ENCODE measurements at regions not wholly inside any gene's neighbourhood (a gene's known extent, or its start where the extent isn't known, plus 50 kb on each side); places are given as distances from the start of the nearest gene placed in this dataset.

GRCh38 chr10:128630787-128631252 lies 504.6 kb upstream of the MKI67 start:
- DNase-seq, result no peak

DNA sequence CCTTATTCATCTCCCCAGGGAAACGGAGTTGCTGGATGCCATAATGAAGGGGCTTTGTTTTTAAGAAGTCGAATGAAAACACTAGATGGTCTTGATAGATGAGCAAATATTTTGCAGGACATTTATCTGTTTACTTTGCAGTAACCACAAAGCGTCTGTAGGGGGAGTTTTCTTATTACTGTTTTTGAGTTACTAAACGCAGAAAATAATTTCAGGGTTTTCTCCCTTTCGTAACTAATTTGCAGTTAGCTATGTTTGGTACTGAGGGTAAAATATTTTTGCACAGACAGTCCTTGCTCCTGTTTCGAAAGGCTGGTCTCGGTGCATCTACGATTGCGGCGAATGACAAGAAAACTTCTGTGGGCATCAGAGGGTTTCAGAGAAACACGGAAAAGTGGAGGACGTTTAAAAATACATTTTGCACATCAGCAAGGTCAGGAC lies 505.6 kb upstream of the MKI67 start:
- DNase-seq, result no peak

- DNase-seq, result no peak
Measured at GRCh38 chr10:128632694-128633093, 506.5 kb upstream of the MKI67 start.

DNA sequence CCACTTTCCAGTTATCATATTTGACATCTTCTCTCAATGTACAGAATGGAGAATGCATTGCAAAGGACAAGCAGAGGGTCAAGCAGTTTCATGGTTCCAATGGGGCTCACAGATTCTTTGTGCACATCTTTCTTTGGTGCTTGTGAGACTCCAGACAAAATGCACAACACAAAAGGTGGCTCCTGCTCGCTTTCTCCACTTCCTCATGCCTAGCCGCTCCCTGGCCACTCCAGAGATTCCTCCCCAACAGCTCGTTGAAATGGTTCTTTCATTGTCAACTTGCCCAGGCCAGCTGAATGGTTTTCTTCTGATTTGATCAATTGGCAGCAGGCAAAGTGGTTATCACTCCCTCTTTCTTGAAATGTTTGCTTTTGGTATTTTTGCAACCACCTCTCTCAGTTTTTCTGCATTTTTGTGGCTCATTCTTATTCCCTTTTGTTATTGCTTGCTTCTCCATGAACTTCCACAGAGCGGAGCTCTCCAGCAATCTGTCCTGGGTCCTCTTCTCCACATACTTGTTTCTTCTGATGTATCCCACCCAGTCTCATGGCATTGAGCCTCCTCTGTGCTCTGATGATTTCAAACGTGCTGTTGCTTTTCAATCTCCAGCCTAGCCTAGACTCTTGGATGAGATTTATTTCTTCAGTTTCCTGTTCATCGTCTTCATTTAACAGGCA lies 507.8 kb upstream of the MKI67 start:
- DNase-seq, result no peak

DNA sequence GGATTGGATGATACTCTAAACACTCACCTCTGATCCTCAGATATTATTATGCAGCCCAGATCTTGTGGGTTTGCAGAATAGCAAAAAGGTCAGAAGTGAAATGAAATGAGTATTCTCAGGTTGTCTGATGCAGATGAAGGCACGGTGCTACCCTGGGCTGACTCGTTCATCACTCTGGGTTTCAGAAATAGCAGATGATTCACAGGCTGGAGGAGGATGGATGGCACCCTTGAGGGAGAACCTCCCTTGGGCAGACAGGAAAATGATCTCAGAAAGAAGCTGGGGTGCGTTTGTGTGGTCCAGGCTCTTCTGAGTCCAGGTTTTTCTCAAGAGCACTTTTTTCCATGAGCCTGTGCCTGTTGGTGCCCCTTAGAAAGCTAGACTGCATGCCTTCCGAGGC lies 515.8 kb upstream of the MKI67 start:
- DNase-seq, result no peak

GRCh38 chr10:128642502-128642901 lies 516.3 kb upstream of the MKI67 start:
- DNase-seq, result no peak

DNA sequence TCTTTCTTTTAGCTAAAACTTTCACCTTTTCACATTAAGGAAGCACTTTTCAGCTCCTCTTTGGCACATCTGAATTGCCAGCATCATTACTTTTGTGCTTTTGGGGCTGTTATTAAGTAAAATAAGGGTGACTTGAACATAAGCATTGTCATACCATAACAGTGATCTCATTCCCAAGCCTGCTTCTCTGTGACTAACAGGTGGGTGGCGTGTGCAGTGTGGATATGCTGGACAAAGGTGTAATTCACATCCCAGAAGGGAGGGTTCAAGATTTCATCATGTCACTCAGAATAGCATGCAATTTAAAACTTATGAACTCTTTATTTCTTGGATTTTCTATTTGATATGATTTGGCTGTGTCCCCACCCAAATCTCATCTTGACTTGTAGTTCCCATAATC lies 517.4 kb upstream of the MKI67 start:
- no peak for DNase-seq

DNA sequence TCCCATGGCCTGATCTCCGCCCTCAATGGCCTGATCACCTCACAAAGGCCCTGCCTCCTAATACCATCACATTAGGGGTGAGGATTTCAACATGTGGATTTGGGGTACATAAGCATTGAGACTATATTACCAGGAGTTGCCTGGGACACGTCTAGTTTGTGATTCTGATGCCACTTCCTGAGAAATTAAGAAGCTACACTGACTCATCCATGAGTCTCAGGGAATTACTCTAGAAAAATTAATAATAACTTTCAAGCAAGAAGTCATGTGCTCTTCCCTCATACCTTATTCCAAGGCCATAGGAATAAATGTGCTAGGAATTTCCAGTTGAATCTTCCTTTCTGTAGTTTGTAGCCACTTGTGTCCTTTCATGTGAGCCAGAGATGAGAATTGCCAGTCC lies 519.3 kb upstream of the MKI67 start:
- DNase-seq, result no peak

DNA sequence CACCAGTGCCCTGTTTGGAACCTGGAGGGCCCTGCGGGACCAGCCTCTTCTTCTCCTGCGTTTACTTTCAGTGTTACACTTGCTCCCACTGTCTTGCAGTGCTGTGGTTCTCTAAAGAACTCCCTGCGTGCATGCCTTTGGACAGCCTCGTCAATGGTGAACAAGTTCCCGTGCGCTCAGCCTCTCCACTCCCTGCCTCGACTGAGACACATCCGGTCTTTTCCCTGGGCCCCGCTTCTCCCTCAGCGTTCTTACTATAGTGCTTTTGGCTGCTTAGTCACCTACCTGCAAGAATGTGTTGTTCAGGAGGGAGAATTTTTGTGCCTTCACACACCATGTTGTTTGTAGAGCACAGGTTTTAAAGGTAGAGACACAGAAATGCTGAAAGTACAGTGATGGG lies 520.7 kb upstream of the MKI67 start:
- DNase-seq, result no peak

DNA sequence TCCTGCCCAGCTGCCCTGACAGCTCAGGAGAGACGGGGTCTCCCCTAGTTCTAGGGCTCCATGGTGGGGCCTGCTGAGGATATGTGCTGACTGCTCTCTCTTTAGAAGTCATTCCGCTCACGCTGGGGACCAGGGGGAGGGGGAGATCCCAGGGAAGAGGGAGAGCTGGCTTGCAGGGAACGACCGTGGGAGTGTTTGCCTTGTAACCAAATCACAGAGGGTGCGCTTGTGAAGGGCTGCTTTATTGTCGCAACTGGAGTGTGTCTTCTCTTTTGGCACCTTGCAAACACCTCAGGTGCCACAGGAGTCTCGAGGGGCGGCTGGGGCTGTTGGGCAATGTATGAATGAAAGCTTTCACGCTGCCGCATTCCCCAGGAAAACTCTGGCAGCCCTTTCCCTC lies 531.3 kb upstream of the MKI67 start:
- DNase-seq, result no peak

- no peak for DNase-seq
Measured at GRCh38 chr10:128660726-128661125, 534.5 kb upstream of the MKI67 start.

- no peak for DNase-seq
Measured at GRCh38 chr10:128661404-128662197, 535.4 kb upstream of the MKI67 start.

DNA sequence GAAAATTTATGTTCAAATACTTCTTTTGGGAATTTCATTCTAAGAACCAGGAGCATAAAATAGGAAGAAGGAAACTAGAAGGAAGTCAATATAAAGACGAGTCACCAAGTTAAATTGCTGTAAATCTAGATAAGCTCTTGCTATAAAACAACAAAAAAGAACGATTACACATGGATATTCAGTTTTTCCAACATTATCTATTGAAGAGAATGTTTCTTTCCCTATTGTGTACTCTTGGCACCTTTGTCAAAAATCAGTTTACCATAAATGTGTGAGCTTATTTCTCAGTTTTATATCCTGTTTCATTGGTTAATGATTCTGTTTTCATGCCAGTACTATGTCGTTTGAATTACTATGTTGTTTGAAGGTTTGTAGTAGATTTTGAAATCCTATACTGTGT lies 536.3 kb upstream of the MKI67 start:
- DNase-seq, result no peak

GRCh38 chr10:128664729-128665128 lies 538.5 kb upstream of the MKI67 start:
- DNase-seq, result no peak

DNA sequence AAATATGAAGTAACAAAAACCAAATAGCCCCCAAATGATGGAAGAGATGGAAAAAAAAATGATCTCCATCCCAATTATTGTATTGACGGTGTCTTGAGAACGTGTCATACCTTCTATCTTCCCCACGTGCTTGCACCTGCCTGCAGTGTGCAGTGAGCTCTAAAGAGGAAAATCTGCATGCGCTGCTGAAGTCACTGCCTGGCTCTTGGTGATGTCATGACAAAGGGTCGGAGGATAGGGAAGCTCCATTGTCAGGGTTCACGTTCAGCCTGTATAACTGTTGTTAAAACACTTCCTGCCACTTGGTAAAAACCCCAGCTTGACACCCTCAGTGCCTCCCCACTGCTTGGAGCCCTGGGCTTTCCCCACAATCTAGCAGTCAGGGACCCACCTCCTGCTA lies 549.2 kb upstream of the MKI67 start:
- no peak for DNase-seq

GRCh38 chr10:128680116-128680515 lies 553.9 kb upstream of the MKI67 start:
- no peak for DNase-seq

- DNase-seq, result no peak
Measured at GRCh38 chr10:128684215-128684614, 558.0 kb upstream of the MKI67 start.

- no peak for DNase-seq
Measured at GRCh38 chr10:128686630-128687278, 560.5 kb upstream of the MKI67 start.

- no peak for DNase-seq
Measured at GRCh38 chr10:128687408-128687807, 561.2 kb upstream of the MKI67 start.

- no peak for DNase-seq
Measured at GRCh38 chr10:128687927-128688549, 561.8 kb upstream of the MKI67 start.

- no peak for DNase-seq
Measured at GRCh38 chr10:128689667-128690066, 563.4 kb upstream of the MKI67 start.

- DNase-seq, result no peak
Measured at GRCh38 chr10:128693493-128694131, 567.4 kb upstream of the MKI67 start.
